MM.1S (cell line): ENCODE measurements at regions not wholly inside any gene's neighbourhood (a gene's known extent, or its start where the extent isn't known, plus 50 kb on each side); places are given as distances from the start of the nearest gene placed in this dataset.

Source experiments
- EZH2 ChIP-seq: fragments of 300-600 bp; sonication (generic); optimal IDR thresholded peaks from 2 replicates; pipeline ENCODE3; 2017; ENCODE audit warnings: low read depth, mild to moderate bottlenecking, antibody characterized with exemption, low read length, mixed read lengths
- TF ChIP-seq, protein P1 (sequence below): fragments of 300-600 bp; sonication (generic); IDR thresholded peaks from 2 replicates; pipeline ENCODE4 v1.5.1; 2016; ENCODE audit warnings: antibody characterized with exemption, low read length, mixed read lengths

DNA sequence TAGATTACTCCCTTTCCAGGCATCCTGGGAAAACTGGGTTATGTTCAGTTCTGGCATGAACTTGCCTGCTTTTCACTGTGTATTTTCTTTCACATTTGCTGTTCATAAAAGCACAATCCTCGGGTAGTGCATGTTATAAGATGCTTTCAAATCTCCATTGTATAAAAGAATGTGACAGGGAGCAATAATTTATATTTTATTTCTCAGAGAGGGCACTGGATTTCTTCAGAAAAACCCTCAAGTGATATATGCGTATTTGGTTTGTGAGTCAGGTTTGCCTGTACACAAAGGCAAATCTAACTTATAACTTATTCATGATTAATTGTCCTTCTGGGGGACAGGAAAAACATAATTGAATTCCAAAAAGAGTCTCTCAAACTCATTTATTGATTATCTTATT is 440.7 kb upstream of the MMADHC start:
- TF ChIP-seq, protein P1, sequence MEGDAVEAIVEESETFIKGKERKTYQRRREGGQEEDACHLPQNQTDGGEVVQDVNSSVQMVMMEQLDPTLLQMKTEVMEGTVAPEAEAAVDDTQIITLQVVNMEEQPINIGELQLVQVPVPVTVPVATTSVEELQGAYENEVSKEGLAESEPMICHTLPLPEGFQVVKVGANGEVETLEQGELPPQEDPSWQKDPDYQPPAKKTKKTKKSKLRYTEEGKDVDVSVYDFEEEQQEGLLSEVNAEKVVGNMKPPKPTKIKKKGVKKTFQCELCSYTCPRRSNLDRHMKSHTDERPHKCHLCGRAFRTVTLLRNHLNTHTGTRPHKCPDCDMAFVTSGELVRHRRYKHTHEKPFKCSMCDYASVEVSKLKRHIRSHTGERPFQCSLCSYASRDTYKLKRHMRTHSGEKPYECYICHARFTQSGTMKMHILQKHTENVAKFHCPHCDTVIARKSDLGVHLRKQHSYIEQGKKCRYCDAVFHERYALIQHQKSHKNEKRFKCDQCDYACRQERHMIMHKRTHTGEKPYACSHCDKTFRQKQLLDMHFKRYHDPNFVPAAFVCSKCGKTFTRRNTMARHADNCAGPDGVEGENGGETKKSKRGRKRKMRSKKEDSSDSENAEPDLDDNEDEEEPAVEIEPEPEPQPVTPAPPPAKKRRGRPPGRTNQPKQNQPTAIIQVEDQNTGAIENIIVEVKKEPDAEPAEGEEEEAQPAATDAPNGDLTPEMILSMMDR = no peak
- TF ChIP-seq EZH2 = no peak
